ENCODE measurements at regions not wholly inside any gene's neighbourhood (a gene's known extent, or its start where the extent isn't known, plus 50 kb on each side); places are given as distances from the start of the nearest gene placed in this dataset.
"Not testable (repeated sequence)": the region's sequence is repeated elsewhere in the genome, so short reads cannot be mapped to it uniquely, and the experiment has no call there.

DNA sequence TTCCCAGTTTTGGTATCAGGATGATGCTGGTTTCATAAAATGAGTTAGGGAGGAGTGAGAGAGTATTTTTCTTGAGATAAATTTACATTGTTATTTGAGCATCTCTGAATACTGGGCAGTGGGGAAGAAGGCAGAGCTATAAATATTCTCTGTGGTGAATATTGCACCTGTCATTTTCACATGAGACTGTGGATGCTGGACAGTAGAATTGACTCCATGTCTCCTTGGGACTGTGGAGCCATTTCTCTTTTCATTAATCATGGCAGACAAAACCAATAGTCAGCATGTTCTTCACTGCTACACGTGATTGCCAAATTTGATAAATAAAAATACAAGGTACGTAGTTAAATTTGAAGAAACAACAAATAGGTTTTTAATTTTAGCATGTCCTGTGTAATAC is 81.2 kb upstream of the PHACTR1 start:
- DNase-seq: no peak

DNA sequence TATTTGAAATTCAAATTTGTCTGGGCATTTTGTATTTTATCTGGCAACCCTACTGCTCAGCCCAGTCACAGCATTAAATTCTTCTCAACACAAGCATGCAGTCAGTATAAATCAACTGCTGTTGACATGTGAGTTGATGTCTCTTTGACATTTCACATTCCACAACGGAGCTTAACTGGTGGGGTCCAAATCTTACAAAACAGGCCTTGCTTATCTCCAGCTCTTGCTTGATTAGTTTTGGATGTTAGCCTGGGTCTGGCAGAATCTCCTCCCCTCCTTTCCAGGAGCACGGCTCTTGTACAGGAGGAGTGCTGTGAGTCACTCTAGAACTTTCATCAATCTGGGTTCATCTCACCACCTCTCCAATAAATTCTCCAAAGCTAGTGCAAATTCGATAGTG is 80.8 kb upstream of the PHACTR1 start:
- no peak for DNase-seq

DNA sequence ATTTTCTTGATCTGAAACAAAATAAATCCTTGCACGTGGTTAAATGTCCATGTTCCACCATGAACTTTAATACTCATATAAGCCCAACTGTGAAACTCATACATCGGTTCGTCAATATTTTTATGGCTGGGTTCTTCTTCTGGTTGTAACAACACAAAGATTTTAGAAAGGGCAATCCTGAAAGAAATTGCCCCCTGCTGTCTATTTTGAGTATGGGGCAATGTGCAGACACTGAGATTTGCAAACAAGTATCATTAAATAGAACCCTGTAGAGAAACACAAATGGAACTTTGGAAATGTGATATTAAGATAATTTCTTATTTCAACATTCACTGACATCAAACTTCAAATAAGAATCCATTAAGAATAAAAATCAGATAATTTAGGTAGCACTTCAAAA is 80.2 kb upstream of the PHACTR1 start:
- no peak for DNase-seq

DNA sequence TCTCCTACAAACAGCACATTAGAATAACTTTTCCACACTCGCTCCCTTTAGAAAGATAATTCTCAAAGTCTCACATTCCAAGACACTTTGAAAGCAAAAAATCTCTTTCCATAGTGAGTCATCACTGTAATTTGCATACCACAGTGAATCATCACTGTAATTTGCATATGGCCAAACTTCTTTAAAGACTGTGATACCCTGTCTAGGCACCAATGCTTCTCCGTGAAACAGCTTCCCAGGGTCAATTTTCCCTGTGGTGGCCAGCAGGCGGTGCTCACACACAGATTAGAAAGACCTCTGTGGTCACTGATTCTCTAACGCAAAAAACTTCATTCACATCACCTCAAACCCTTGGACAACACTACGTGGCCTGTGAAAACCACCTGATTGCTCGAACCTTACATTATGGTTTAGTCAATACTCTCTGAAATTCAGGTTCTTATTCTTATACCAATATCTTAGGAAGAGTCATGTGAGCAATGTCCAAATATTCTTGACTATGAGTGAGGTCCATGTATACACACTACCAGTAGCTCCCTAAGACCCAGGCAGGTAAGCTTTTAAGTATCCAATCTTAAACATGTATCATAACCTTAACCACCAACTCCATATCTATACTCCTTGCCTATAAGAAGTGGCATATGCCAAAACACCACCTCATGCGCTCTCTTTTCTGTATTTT is 78.5 kb upstream of the PHACTR1 start:
- peak; percentile 66 for DNase-seq

DNA sequence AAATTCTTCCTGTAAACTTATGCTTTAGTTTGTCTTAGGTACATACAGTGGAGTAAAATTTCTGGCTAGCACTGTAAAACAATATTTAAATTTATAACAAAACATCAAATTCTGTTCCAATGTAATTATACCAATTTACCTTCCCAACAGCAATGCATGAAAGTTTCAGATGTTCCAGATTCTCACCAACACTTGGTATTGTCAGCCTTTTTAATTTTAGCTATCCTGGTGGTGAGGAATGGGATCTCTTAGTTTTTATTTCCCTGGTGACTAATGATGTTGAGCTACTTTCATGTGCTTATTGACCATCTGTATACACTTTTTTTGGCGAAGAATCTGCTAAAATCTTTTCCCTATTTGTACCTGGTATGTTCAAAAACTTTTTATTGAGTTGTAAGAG is 76.1 kb upstream of the PHACTR1 start:
- no peak for DNase-seq

DNA sequence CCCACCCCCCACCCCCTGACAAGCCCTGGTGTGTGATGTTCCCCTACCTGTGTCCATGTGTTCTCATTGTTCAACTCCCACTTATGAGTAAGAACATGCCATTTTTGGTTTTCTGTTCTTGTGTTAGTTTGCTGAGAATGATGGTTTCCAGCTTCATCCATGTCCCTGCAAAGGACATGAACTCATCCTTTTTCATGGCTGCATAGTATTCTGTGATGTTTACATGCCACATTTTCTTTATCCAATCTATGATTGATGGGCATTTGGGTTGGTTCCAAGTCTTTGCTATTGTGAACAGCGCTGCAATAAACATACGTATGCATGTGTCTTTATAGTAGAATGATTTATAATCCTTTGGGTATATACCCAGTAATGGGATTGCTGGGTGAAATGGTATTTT is 74.8 kb upstream of the PHACTR1 start:
- DNase-seq: not testable (repeated sequence)

DNA sequence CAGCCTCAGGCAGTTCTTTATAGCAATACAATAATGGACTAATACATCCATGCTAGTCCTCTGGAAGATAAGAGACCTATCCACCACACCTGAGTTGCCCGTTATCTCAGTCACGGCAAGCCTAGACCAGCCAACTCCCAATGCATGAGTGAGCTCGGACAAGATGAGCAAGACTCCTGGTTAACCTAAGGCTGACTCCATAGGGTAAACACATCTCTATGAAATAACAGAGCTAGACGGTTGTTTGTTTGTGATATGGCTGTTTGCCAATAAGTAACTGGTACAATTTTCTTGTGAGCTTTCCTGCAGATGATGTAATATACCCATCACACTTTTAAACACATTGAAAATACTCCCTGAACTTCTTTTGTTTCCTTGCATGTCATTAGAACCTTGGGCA is 70.6 kb upstream of the PHACTR1 start:
- no peak for DNase-seq

DNA sequence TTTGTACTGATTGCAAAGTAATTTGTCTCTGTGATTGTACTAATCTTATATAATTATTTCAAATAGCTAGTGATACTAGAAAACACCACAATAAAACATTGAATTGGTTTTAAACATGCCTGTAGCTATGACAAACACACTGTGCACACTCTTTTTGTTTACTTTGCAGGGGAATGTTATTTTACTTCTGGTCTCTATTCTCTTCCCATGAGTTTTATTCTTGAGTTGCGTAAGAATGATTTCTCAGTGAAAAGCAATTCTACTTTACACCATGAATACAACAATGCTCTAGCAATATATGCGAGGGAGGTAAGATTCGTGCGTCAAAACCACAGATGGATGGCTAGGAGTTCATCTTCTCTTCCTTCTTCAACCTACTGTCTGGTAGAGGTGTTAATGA is 68.4 kb upstream of the PHACTR1 start:
- DNase-seq: no peak

DNA sequence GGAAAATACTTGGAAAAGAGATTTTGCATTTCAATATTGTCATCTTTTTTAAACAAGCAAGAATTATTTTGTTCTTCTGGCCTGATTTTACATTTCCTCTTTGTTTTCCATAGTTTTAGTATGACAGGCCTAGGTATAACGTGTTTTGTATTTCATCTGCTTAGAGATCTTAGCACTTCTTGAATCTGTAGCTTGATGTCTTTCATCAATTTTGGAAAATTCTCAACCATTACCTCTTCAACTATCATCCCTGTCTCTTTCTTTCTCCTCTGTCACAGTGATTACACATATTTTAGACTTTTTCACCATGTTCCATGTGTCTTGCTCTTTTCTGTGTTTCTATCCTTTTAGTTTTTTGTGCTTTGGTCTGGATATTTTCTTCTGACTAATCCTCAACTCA is 67.2 kb upstream of the PHACTR1 start:
- no peak for DNase-seq

DNA sequence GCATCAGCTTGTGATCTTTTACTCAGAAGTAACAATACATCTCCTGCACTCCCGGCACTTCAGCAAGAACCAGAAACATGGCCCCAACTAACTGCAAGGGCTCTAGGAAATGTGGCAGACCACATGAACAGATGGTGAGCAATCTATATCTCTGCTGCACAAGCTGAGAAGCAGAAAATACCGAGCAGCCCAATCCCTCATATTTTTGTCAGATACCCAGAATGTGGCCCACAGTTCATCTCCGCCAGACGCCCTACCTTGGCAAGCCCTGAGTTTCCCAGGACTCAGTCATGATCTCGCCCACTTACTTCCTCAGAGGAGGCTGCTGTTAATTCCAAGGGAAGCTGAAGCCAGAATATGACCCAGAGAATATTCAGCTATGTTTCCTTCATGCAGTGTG is 63.1 kb upstream of the PHACTR1 start:
- no peak for DNase-seq

DNA sequence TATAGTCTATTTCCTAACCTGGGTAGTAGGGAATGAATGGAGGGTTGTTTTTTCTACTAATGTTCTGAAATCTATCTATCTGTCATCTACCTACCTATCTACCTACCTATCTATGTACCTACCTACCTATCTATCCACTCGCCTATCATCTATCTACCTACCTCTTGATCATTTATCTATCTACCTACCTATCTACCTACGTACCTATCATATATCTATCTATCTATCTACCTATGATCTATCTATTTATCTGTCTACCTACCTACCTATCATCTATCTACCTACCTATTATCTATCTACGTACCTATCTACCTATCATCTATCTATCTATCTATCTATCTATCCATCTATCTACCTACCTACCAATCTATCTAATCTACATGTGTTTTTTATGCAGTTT is 62.5 kb upstream of the PHACTR1 start:
- DNase-seq: no peak

DNA sequence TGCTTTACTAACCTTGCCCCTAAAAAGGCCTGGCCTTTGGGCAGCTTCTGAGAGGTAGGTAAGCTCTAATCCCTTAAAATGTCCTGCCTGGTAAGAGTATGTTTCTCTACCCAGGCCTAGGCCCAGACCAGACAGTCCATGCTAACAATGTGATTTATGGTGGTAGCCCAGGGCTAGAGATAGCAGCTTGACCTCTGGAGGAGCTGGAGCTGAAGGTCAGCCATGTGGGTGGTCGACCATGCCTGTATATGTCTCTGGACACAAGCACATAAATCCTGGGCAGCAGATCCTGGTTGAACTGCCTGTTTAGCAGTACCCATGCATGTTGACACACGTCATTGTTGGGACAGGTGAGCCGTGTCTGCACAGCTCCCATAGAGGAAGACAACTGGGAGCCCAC is 62.1 kb upstream of the PHACTR1 start:
- DNase-seq: no peak

DNA sequence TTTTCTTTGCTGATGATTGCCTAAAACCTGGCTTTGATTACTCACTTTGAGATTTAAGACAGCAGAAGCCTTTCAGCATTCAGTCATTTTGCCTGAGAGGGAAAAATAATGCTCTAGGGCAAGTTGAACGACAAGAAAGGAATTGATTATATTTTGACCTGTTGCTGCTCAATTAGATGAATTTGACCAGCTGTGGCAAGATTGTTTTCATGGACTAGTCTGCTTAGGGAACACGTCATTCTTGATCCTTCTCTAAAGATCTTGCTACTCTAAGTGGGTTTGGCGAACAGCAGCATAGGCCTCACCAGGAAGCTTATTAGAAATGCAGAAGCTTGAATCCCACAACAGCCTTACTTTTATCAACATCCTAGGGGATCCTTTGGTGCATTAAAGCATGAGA is 59.7 kb upstream of the PHACTR1 start:
- DNase-seq: no peak

DNA sequence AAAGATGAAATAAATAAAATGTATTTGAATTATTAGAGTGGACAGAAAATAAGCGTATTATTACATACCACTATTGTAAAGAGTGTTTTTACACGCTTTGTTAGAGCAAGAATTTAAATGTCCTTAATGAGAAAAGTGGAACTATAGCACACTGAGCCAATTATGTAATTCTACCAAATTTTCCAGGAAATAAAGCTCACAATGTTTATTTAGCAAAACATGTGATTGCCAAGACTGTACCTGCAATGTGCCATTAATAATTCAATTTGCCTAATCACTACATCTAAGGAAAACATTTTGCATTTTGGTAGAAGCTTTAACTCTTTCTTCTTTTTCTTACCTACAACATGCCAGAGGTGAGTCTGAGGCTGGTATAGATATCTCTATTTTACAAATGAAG is 58.7 kb upstream of the PHACTR1 start:
- DNase-seq: no peak

DNA sequence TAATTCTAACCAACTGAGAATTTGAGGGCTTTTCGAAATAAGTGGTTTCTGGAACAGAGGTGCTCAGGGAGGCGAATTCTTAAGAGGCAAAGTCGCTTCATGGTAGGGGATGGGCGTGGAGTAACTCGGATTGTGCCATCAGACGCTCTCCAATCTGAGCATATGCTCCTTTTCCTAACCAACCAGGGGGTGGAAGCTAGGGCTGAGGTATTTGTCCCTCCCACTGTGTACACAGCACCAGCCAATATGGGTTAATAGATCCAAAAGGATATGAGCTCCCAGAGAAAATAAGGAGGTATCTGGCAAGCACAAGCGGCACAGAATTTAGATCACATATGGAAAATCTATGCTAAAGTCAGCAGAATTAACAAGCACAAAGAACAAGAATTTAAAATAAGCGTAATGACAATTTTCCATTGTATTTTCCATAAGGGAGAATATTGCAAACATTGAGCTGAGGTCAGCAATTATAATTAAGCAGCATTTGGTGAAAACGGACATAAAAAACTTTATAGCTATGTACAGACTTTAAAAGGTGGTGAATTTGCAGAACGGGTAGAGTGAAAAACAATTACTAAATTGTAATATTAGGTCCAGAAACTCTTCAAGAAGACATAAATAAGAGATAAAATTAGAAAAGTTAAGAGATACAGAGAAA is 55.0 kb upstream of the PHACTR1 start:
- DNase-seq: no peak
